Mesenchymal stem cell (in vitro differentiated cells and primary cell): ENCODE measurements at regions not wholly inside any gene's neighbourhood (a gene's known extent, or its start where the extent isn't known, plus 50 kb on each side); places are given as distances from the start of the nearest gene placed in this dataset.

Source experiments
- DNase-seq: peaks from one replicate; pipeline ENCODE4 v3.0.0-alpha.2; 2013
- H2AFZ ChIP-seq: one replicate; pipeline ENCODE4 v1.6.1; 2013; ENCODE audit warnings: low read depth, mild to moderate bottlenecking, control low read depth, inconsistent platforms, low read length, moderate library complexity
- H2AK5ac ChIP-seq: 2 replicates; pipeline ENCODE4 v1.6.1; 2013; ENCODE audit warnings: low read length, moderate library complexity, mild to moderate bottlenecking, inconsistent platforms; ENCODE audit not compliant: severe bottlenecking
- H2BK120ac ChIP-seq: one replicate; pipeline ENCODE4 v1.6.1; 2013; ENCODE audit warnings: low read depth, mild to moderate bottlenecking, inconsistent platforms, low read length, moderate library complexity
- H2BK12ac ChIP-seq, 2 experiments: one replicate each; pipeline ENCODE4 v1.6.1; 2013; ENCODE audit warnings: inconsistent platforms in 2 of 2, low read length in 2 of 2, mild to moderate bottlenecking in 2 of 2, moderate library complexity in 2 of 2, control low read depth in 1 of 2
- H2BK15ac ChIP-seq: one replicate; pipeline ENCODE4 v1.6.1; 2013; ENCODE audit warnings: mild to moderate bottlenecking, low read depth, inconsistent platforms; ENCODE audit not compliant: poor library complexity, severe bottlenecking
- H2BK5ac ChIP-seq: 2 replicates; pipeline ENCODE4 v1.6.1; 2013; ENCODE audit warnings: low read depth, mild to moderate bottlenecking, low read length, control low read depth, inconsistent platforms; ENCODE audit not compliant: poor library complexity, severe bottlenecking
- H3K14ac ChIP-seq, 2 experiments: one replicate each; pipeline ENCODE4 v1.6.1; 2013; ENCODE audit warnings: inconsistent platforms in 2 of 2, low read length in 2 of 2, control low read depth in 1 of 2, mild to moderate bottlenecking in 1 of 2, moderate library complexity in 1 of 2
- H3K18ac ChIP-seq, 2 experiments: one replicate each; pipeline ENCODE4 v1.6.1; 2013; ENCODE audit warnings: inconsistent platforms in 2 of 2, low read length in 2 of 2, control low read depth in 1 of 2, low read depth in 1 of 2, mild to moderate bottlenecking in 1 of 2
- H3K23ac ChIP-seq, 2 experiments: one replicate each; pipeline ENCODE4 v1.6.1; 2013; ENCODE audit warnings: inconsistent platforms in 2 of 2, low read length in 2 of 2, mild to moderate bottlenecking in 2 of 2, moderate library complexity in 2 of 2, control low read depth in 1 of 2
- H3K27ac ChIP-seq: 2 replicates; pipeline ENCODE4 v1.5.1; 2013; ENCODE audit warnings: mild to moderate bottlenecking, moderate library complexity, low read length, control low read depth, inconsistent platforms; ENCODE audit not compliant: poor library complexity, severe bottlenecking
- H3K27me3 ChIP-seq, 2 experiments: 2 replicates each; pipeline versions ENCODE4 v1.6.1 to v1.7.0; 2013; ENCODE audit warnings: low read length in 2 of 2, mild to moderate bottlenecking in 2 of 2, moderate library complexity in 2 of 2, control low read depth in 1 of 2, inconsistent platforms in 1 of 2; ENCODE audit not compliant: control insufficient read depth in 1 of 2, insufficient read depth in 1 of 2
- H3K36me3 ChIP-seq, 2 experiments: 2 replicates each; pipeline versions ENCODE4 v1.6.1 to v1.7.0; 2013; ENCODE audit warnings: low read length in 2 of 2, control low read depth in 1 of 2, inconsistent platforms in 1 of 2, low read depth in 1 of 2, mild to moderate bottlenecking in 1 of 2; ENCODE audit not compliant: insufficient read depth in 2 of 2, control insufficient read depth in 1 of 2
- H3K4ac ChIP-seq, 2 experiments: one replicate each; pipeline ENCODE4 v1.6.1; 2013; ENCODE audit warnings: inconsistent platforms in 2 of 2, low read length in 2 of 2, mild to moderate bottlenecking in 2 of 2, moderate library complexity in 2 of 2, control low read depth in 1 of 2, low read depth in 1 of 2
- H3K4me1 ChIP-seq: 2 replicates; pipeline ENCODE4 v1.6.1; 2013; ENCODE audit warnings: low read depth, low read length, control low read depth; ENCODE audit not compliant: control insufficient read depth, insufficient read depth
- H3K4me2 ChIP-seq: 2 replicates; pipeline ENCODE4 v1.6.1; 2013; ENCODE audit warnings: low read length, mild to moderate bottlenecking, inconsistent platforms; ENCODE audit not compliant: poor library complexity, severe bottlenecking
- H3K4me3 ChIP-seq, 2 experiments: 2 replicates each; pipeline versions ENCODE4 v1.5.1 to v1.7.0; 2013; ENCODE audit warnings: low read length in 2 of 2, mild to moderate bottlenecking in 2 of 2, control low read depth in 1 of 2, low read depth in 1 of 2; ENCODE audit not compliant: insufficient read depth in 1 of 2
- H3K79me1 ChIP-seq: replicated peaks from 2 replicates; pipeline ENCODE4 v1.6.1; 2013; ENCODE audit warnings: mild to moderate bottlenecking, control low read depth, low read length, inconsistent platforms; ENCODE audit not compliant: poor library complexity, severe bottlenecking
- H3K9ac ChIP-seq: 2 replicates; pipeline ENCODE4 v1.7.0; 2013; ENCODE audit warnings: mild to moderate bottlenecking, low read length, moderate library complexity
- H3K9me3 ChIP-seq: 2 replicates; pipeline ENCODE4 v1.7.0; 2013; ENCODE audit warnings: mild to moderate bottlenecking, low read length; ENCODE audit not compliant: control insufficient read depth
- H4K8ac ChIP-seq: one replicate; pipeline ENCODE4 v1.6.1; 2013; ENCODE audit warnings: inconsistent platforms, mild to moderate bottlenecking, low read length, moderate library complexity
- H4K91ac ChIP-seq: one replicate; pipeline ENCODE4 v1.6.1; 2013; ENCODE audit warnings: mild to moderate bottlenecking, low read length, inconsistent platforms
- whole genome bisulfite sequencing: methylation state at CpG from one replicate; pipeline ENCODE4 v1.1.7; 2013; ENCODE audit warnings: mixed read lengths; 5-methylcytosine and 5-hydroxymethylcytosine counted together

GRCh38 chr4:129668092-129668491 lies 572.1 kb downstream of the C4orf33 start:
- H2AK5ac ChIP-seq, result no peak overlapping the region
- H2BK15ac ChIP-seq, result no peak overlapping the region
- 75% methylated on average over 5 of the region's 5 CpGs for WGBS
- no peak overlapping the region for H3K27ac ChIP-seq
- no peak overlapping the region for H4K8ac ChIP-seq
- H4K91ac ChIP-seq, result no peak overlapping the region
- no peak overlapping the region for H3K14ac ChIP-seq
- H3K9me3 ChIP-seq, result no peaks in the 10 kb centered on the region
- no peak overlapping the region for H3K4me3 ChIP-seq
- H3K9ac ChIP-seq, result no peak overlapping the region
- H3K27me3 ChIP-seq, result no peaks in the 10 kb centered on the region
- no peak overlapping the region for H2BK12ac ChIP-seq
- H2BK5ac ChIP-seq, result no peak overlapping the region
- no peaks in the 10 kb centered on the region for H3K36me3 ChIP-seq
- DNase-seq, result no peak
- no peaks in the 10 kb centered on the region for H3K4me1 ChIP-seq
- no peaks in the 10 kb centered on the region for H3K79me1 ChIP-seq
- H2AFZ ChIP-seq, result no peak overlapping the region
- H3K4me2 ChIP-seq, result no peak overlapping the region
- H2BK120ac ChIP-seq, result no peak overlapping the region
- H3K23ac ChIP-seq, result no peak overlapping the region
- no peak overlapping the region for H3K18ac ChIP-seq
- H3K4ac ChIP-seq, result no peak overlapping the region

GRCh38 chr4:129672941-129673340 lies 577.0 kb downstream of the C4orf33 start:
- no peak overlapping the region for H2BK5ac ChIP-seq
- no peak overlapping the region for H3K27ac ChIP-seq
- no peak overlapping the region for H3K14ac ChIP-seq
- no peak overlapping the region for H3K9ac ChIP-seq
- H3K4me3 ChIP-seq, result no peak overlapping the region
- no peak overlapping the region for H2BK12ac ChIP-seq
- no peaks in the 10 kb centered on the region for H3K36me3 ChIP-seq
- H2BK15ac ChIP-seq, result no peak overlapping the region
- no peak overlapping the region for H4K8ac ChIP-seq
- H3K4me2 ChIP-seq, result no peak overlapping the region
- DNase-seq, result no peak
- H2BK120ac ChIP-seq, result no peak overlapping the region
- H2AFZ ChIP-seq, result no peak overlapping the region
- no peak overlapping the region for H3K4ac ChIP-seq
- no peaks in the 10 kb centered on the region for H3K27me3 ChIP-seq
- H3K9me3 ChIP-seq, result no peaks in the 10 kb centered on the region
- no peak overlapping the region for H4K91ac ChIP-seq
- no peaks in the 10 kb centered on the region for H3K79me1 ChIP-seq
- no peak overlapping the region for H3K18ac ChIP-seq
- H2AK5ac ChIP-seq, result no peak overlapping the region
- H3K23ac ChIP-seq, result no peak overlapping the region
- H3K4me1 ChIP-seq, result no peaks in the 10 kb centered on the region

- no peak for DNase-seq
- Histone ChIP-seq H3K36me3 (no peaks in the 10 kb centered on the region), H2BK5ac (no peak overlapping the region), H3K14ac (no peak overlapping the region), H3K4me1 (no peaks in the 10 kb centered on the region), H3K4me2 (no peak overlapping the region), H2AK5ac (no peak overlapping the region), H3K27me3 (no peaks in the 10 kb centered on the region), H3K4me3 (no peak overlapping the region), H3K18ac (no peak overlapping the region), H2BK15ac (no peak overlapping the region), H4K91ac (no peak overlapping the region), H4K8ac (no peak overlapping the region), H3K79me1 (no peaks in the 10 kb centered on the region), H3K23ac (no peak overlapping the region), H2BK120ac (no peak overlapping the region), H3K9ac (no peak overlapping the region), H3K4ac (no peak overlapping the region), H2AFZ (no peak overlapping the region), H2BK12ac (no peak overlapping the region), H3K9me3 (no peaks in the 10 kb centered on the region), H3K27ac (no peak overlapping the region)
- WGBS, result 79% methylated on average over 1 of the region's 1 CpG
These were observed 579.1 kb downstream of the C4orf33 start for GRCh38 chr4:129675036-129675435.

GRCh38 chr4:129676934-129677333 lies 581.0 kb downstream of the C4orf33 start:
- no peak overlapping the region for H3K4me3 ChIP-seq
- H3K27ac ChIP-seq, result no peak overlapping the region
- no peak overlapping the region for H3K23ac ChIP-seq
- no peak overlapping the region for H2AK5ac ChIP-seq
- no peaks in the 10 kb centered on the region for H3K36me3 ChIP-seq
- DNase-seq, result no peak
- H3K18ac ChIP-seq, result no peak overlapping the region
- no peak overlapping the region for H2BK120ac ChIP-seq
- H3K9me3 ChIP-seq, result no peaks in the 10 kb centered on the region
- H3K9ac ChIP-seq, result no peak overlapping the region
- no peaks in the 10 kb centered on the region for H3K27me3 ChIP-seq
- no peak overlapping the region for H3K4me2 ChIP-seq
- H4K91ac ChIP-seq, result no peak overlapping the region
- H2BK12ac ChIP-seq, result no peak overlapping the region
- H3K14ac ChIP-seq, result no peak overlapping the region
- H2AFZ ChIP-seq, result no peak overlapping the region
- H2BK5ac ChIP-seq, result no peak overlapping the region
- H3K4ac ChIP-seq, result no peak overlapping the region
- no peak overlapping the region for H2BK15ac ChIP-seq
- 86% methylated on average over 4 of the region's 4 CpGs for WGBS
- no peaks in the 10 kb centered on the region for H3K4me1 ChIP-seq
- H4K8ac ChIP-seq, result no peak overlapping the region
- H3K79me1 ChIP-seq, result no peaks in the 10 kb centered on the region
